D721Med (cell line): ENCODE measurements at regions not wholly inside any gene's neighbourhood (a gene's known extent, or its start where the extent isn't known, plus 50 kb on each side); places are given as distances from the start of the nearest gene placed in this dataset.
"Not testable (repeated sequence)": the region's sequence is repeated elsewhere in the genome, so short reads cannot be mapped to it uniquely, and the experiment has no call there.

Experiments used
- DNase-seq: peaks from one replicate; pipeline ENCODE4 v3.0.0; 2011; ENCODE audit warnings: low spot score; ENCODE audit not compliant: insufficient read length
- FAIRE-seq: peaks from 2 replicates; lab custom pipeline; 2011; peaks lifted over from hg19 to GRCh38; lab: Jason Lieb, UNC
- CTCF ChIP-seq: IDR thresholded peaks from 2 replicates; pipeline ENCODE4 v1.5.1; 2012; ENCODE audit warnings: mild to moderate bottlenecking, control low read depth; ENCODE audit not compliant: insufficient read depth; ENCODE audit errors: missing control alignments

GRCh38 chr3:159501029-159501428 is 487.6 kb upstream of the IL12A start:
- DNase-seq (no peak), FAIRE-seq (no peak)
- TF ChIP-seq CTCF = no peak

GRCh38 chr3:159502986-159503385 is 485.6 kb upstream of the IL12A start:
- DNase-seq = no peak
- TF ChIP-seq CTCF = no peak
- FAIRE-seq = no peak

DNA sequence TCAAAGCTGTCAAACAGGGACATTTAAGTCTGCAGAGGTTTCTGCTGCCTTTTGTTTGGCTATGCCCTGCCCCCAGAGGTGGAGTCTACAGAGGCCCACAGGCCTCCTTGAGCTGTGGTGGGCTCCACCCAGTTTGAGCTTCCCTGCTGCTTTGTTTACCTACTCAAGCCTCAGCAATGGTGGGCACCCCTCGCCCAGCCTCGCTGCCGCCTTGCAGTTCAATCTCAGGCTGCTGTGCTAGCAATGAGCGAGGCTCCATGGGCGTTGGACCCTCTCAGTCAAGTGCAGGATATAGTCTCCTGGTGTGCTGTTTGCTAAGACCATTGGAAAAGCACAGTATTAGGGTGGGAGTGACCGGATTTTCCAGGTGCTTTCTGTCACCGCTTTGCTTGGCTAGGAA is 477.6 kb upstream of the IL12A start:
- not testable (repeated sequence) for DNase-seq, FAIRE-seq

GRCh38 chr3:159513444-159513843 is 475.2 kb upstream of the IL12A start:
- no peak for DNase-seq
- FAIRE-seq = no peak
- TF ChIP-seq CTCF = no peak

DNA sequence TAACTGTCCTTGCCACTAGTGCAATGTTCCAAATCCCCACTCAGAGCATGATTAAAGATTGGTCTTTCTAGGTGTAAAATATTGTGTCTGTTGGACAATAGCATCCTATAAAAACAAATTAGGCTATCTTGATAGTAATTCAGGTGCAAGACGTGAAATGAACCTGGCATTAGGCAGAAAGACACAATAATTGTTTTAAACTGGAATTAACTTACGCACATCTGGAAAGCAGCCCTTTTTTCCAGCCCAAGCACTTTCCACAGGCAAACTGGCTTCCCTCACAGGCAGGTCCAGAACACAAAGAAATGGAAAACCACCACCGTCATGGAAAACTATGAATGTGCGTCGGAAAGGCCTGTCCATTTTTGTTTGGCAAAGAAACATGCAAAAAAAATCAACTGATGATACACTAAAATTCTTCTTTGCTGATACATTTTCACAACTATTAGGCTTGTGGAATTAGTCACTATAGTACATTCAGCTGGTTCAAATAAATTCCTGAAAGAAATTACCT is 474.7 kb upstream of the IL12A start:
- TF ChIP-seq CTCF = no peak
- no peak for DNase-seq
- no peak for FAIRE-seq

GRCh38 chr3:159517105-159517504 is 471.5 kb upstream of the IL12A start:
- TF ChIP-seq CTCF = no peak
- FAIRE-seq = no peak

GRCh38 chr3:159520638-159521037 is 468.0 kb upstream of the IL12A start:
- no peak for TF ChIP-seq CTCF
- FAIRE-seq (no peak), DNase-seq (no peak)

More at GRCh38 chr3:159517105-159517504, 471.5 kb upstream of the IL12A start:
- no peak for DNase-seq

DNA sequence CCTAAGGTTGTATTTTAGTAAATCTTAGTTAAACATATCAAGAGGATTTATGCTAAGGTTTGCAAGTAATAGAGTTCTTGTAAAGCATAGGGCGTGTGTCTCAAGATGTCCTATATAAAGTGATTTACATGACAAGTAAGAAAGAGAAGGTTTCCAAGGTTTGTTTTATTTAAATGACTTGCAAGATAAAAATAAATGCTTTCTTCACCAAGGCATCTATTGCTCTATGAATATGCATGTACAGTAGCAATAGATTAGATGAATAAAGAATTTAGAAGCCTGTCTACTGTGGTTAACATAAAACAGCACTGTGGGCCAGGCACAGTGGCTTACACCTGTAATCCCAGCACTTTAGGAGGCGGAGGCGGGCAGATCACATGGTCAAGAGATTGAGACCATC is 466.4 kb upstream of the IL12A start:
- no peak for TF ChIP-seq CTCF
- no peak for DNase-seq
- FAIRE-seq = no peak
